ENCODE measurements at regions not wholly inside any gene's neighbourhood (a gene's known extent, or its start where the extent isn't known, plus 50 kb on each side); places are given as distances from the start of the nearest gene placed in this dataset.
"Not testable (repeated sequence)": the region's sequence is repeated elsewhere in the genome, so short reads cannot be mapped to it uniquely, and the experiment has no call there.

DNA sequence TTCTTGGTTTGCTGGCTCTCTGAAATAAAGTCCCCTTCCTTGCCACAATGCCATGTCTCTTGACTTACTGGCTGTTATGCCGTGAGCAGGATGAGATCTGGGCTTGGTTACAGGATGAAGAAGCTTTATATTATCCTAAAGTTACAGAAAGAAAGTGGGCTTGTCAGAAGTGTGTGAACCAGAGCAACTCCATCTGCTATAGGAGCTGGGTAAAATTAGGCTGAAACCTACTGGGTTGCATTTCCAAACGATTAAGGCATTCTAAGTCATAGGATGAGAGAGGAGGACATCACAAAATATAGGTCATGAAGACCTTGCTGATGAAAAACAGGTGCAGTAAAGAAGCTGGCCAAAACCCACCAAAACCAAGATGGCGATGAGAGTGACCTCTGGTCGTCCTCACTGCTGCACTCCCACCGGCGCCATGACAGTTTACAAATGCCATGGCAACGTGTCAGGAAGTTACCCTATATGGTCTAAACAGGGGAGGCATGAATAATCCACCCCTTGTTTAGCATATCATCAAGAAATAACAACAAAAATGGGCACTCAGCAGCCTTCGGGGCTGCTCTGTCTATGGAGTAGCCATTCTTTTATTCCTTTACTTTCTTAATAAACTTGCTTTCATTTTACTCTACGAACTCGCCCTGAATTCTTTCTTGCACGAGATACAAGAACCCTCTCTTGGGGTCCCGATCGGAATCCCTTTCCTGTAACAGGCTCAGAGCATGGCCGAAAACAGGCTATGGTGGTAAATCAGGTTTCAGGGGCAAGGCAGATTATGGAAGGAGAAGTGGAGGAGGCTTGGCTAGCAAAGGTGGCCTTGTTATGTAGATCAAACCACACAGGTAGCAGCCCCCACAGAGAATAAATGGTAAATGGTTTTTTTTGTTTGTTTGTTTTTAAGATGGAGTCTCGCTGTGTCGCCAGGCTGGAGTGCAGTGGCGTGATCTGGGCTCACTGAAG, 81.3 kb upstream of the C16orf82 start:
- DNase-seq (ENCODE audit: low spot score) = no peak
- TF ChIP-seq CTCF (IDR thresholded peaks at IDR 0.05; ENCODE audit: extremely low read depth, missing control alignments) = no peak

DNA sequence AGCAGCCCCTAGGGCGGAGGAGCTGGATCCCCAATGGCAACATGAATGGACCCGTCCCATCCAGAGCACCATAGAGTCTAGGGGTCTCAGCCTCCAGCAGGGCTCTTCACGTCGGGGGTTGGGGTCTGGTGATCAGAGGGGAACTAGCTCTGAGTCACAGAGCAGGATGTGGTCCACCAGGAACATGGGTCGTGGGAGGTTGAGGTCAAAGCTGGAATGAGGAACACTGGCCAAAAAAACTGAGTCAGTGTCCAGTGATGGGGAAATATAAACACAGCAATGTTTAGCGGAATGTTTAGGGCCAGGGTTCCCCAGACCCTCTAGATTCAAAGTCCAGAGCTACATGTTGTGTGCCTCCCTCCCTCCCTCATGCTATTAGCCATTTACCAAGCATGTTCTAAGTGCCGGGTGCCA, 79.1 kb upstream of the C16orf82 start:
- DNase-seq (ENCODE audit: low spot score) = no peak
- TF ChIP-seq CTCF (IDR thresholded peaks at IDR 0.05; ENCODE audit: extremely low read depth, missing control alignments) = no peak

- no peak for DNase-seq (ENCODE audit: low spot score)
- no peak for TF ChIP-seq CTCF (IDR thresholded peaks at IDR 0.05; ENCODE audit: extremely low read depth, missing control alignments)
These were observed 78.5 kb upstream of the C16orf82 start for GRCh38 chr16:26988186-26988585.

DNA sequence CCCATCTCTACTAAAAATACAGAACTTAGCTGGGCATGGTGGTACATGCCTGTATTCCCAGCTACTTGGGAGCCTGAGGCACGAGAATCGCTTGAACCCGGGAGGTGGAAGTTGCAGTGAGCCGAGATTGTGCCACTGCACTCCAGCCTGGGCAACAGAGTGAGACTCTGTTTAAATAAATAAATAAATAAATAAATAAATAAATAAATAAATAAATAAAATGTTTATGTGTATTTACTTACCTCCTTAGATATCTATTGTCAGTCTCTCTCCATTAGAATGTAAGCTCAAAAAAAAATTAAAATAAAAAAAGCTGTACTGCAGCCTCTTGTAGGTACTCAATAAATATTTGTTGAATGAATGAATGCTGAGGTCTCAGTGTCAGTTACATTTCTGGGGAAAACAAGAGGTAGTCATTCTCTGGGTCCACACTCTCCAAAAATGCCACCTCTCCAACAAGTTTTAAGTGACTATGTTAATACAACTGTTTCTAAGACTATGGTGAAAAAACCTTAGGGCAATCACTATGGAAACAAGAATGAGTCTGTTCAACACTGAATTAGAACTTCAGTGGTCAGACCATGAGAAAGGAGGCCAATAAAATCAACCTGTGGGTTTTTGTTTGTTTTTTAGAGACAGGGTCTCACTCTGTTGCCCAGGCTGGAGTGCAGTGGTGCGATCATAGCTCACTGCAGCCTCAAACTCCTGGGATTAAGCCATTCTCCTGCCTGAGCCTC, 76.2 kb upstream of the C16orf82 start:
- DNase-seq (ENCODE audit: low spot score) = not testable (repeated sequence)

- DNase-seq (ENCODE audit: low spot score) = no peak
- no peak for TF ChIP-seq CTCF (IDR thresholded peaks at IDR 0.05; ENCODE audit: extremely low read depth, missing control alignments)
These were observed 73.9 kb upstream of the C16orf82 start for GRCh38 chr16:26992666-26993349.

GRCh38 chr16:26993511-26993910, 73.2 kb upstream of the C16orf82 start:
- DNase-seq (ENCODE audit: low spot score) = no peak
- no peak for TF ChIP-seq CTCF (IDR thresholded peaks at IDR 0.05; ENCODE audit: extremely low read depth, missing control alignments)

DNA sequence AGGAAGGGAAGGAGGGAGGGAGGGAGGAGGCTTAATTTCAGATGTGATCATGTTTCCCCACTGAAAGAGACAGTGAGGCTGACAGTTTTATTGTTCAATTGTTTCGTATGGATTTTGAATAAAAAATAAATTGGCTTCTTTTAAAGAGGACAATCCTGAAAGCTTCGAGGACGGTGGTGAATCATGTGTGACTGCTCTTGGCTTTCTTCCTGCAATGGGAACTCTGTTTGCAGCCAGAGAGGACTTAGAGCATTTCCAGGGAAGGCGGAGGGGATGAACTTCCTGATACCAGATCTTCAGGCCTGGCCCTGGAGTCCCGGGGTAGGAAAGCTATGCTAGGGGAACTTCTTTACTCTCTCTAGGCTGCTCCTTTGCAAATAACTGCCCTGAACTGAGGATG, 72.8 kb upstream of the C16orf82 start:
- TF ChIP-seq CTCF (IDR thresholded peaks at IDR 0.05; ENCODE audit: extremely low read depth, missing control alignments) = no peak
- no peak for DNase-seq (ENCODE audit: low spot score)

Measured in GM20000 (cell line).